H9 (cell line): ENCODE measurements at regions not wholly inside any gene's neighbourhood (a gene's known extent, or its start where the extent isn't known, plus 50 kb on each side); places are given as distances from the start of the nearest gene placed in this dataset.

Experiments used
- DNase-seq: peaks from one replicate; pipeline ENCODE4 v3.0.0-alpha.2; 2017
- H2AFZ ChIP-seq: one replicate; pipeline ENCODE4 v1.6.1; 2013; ENCODE audit warnings: mild to moderate bottlenecking, low read length, control low read depth, moderate library complexity
- H2AK5ac ChIP-seq: 2 replicates; pipeline ENCODE4 v1.6.1; 2013; ENCODE audit warnings: low read length, control low read depth, mixed read lengths; ENCODE audit not compliant: insufficient read length
- H2BK120ac ChIP-seq: one replicate; pipeline ENCODE4 v1.6.1; 2013; ENCODE audit warnings: low read depth, mild to moderate bottlenecking, low read length, control low read depth, inconsistent platforms; ENCODE audit not compliant: poor library complexity, severe bottlenecking
- H2BK12ac ChIP-seq: 2 replicates; pipeline ENCODE4 v1.6.1; 2013; ENCODE audit warnings: low read length, control low read depth, mixed read lengths, low read depth; ENCODE audit not compliant: insufficient read length
- H2BK15ac ChIP-seq: 2 replicates; pipeline ENCODE4 v1.6.1; 2013; ENCODE audit warnings: low read depth, low read length, control low read depth
- H2BK20ac ChIP-seq: one replicate; pipeline ENCODE4 v1.6.1; 2013; ENCODE audit warnings: low read depth, mild to moderate bottlenecking, low read length, control low read depth, inconsistent platforms; ENCODE audit not compliant: poor library complexity, severe bottlenecking
- H2BK5ac ChIP-seq: 2 replicates; pipeline ENCODE4 v1.6.1; 2013; ENCODE audit warnings: low read length, control low read depth, mixed read lengths; ENCODE audit not compliant: insufficient read length
- H3K14ac ChIP-seq: 2 replicates; pipeline ENCODE4 v1.6.1; 2013; ENCODE audit warnings: low read length, control low read depth; ENCODE audit not compliant: insufficient read depth
- H3K18ac ChIP-seq: 2 replicates; pipeline ENCODE4 v1.6.1; 2013; ENCODE audit warnings: low read depth, mild to moderate bottlenecking, mixed read lengths, low read length, control low read depth; ENCODE audit not compliant: insufficient read length
- H3K23ac ChIP-seq: 2 replicates; pipeline ENCODE4 v1.6.1; 2013; ENCODE audit warnings: low read length, control low read depth, mixed read lengths, low read depth; ENCODE audit not compliant: insufficient read length
- H3K23me2 ChIP-seq: 2 replicates; pipeline ENCODE4 v1.6.1; 2013; ENCODE audit warnings: low read depth, mild to moderate bottlenecking, mixed read lengths, low read length, control low read depth; ENCODE audit not compliant: insufficient read length, poor library complexity, severe bottlenecking
- H3K27ac ChIP-seq: 2 replicates; pipeline ENCODE4 v1.5.1; 2013; ENCODE audit warnings: low read length, control low read depth, mixed read lengths, low read depth; ENCODE audit not compliant: insufficient read length
- H3K27me3 ChIP-seq: 2 replicates; pipeline ENCODE4 v1.6.1; 2013; ENCODE audit warnings: low read length, control low read depth, inconsistent platforms; ENCODE audit not compliant: insufficient read depth
- H3K4ac ChIP-seq: 2 replicates; pipeline ENCODE4 v1.6.1; 2013; ENCODE audit warnings: low read depth, mild to moderate bottlenecking, control low read depth, inconsistent platforms, low read length, moderate library complexity
- H3K4me1 ChIP-seq: 2 replicates; pipeline ENCODE4 v1.6.1; 2013; ENCODE audit warnings: low read length, control low read depth, inconsistent platforms; ENCODE audit not compliant: insufficient read depth
- H3K4me2 ChIP-seq: 2 replicates; pipeline ENCODE4 v1.6.1; 2013; ENCODE audit warnings: low read length, control low read depth, mixed read lengths; ENCODE audit not compliant: insufficient read length, insufficient read depth
- H3K56ac ChIP-seq: 2 replicates; pipeline ENCODE4 v1.6.1; 2013; ENCODE audit warnings: low read depth, mild to moderate bottlenecking, mixed read lengths, low read length, control low read depth; ENCODE audit not compliant: insufficient read length
- H3K79me1 ChIP-seq: 2 replicates; pipeline ENCODE4 v1.6.1; 2013; ENCODE audit warnings: low read depth, mild to moderate bottlenecking, moderate library complexity, low read length, control low read depth, inconsistent platforms; ENCODE audit not compliant: insufficient read depth, poor library complexity, severe bottlenecking
- H3K79me2 ChIP-seq: 2 replicates; pipeline ENCODE4 v1.6.1; 2013; ENCODE audit warnings: low read length, control low read depth, inconsistent platforms; ENCODE audit not compliant: insufficient read depth
- H3K9ac ChIP-seq: 2 replicates; pipeline ENCODE4 v1.6.1; 2013; ENCODE audit warnings: low read length, control low read depth, mixed read lengths; ENCODE audit not compliant: insufficient read length; ENCODE audit errors: extremely low read depth
- H3K9me3 ChIP-seq: one replicate; pipeline ENCODE4 v1.6.1; 2013; ENCODE audit warnings: low read depth, low read length, inconsistent platforms; ENCODE audit not compliant: control insufficient read depth
- H3T11ph ChIP-seq: one replicate; pipeline ENCODE4 v1.6.1; 2013; ENCODE audit warnings: mild to moderate bottlenecking, low read length, control low read depth, inconsistent platforms
- H4K20me1 ChIP-seq: one replicate; pipeline ENCODE4 v1.6.1; 2013; ENCODE audit not compliant: control insufficient read depth, insufficient read length, insufficient read depth
- H4K5ac ChIP-seq: 2 replicates; pipeline ENCODE4 v1.6.1; 2013; ENCODE audit warnings: low read depth, mild to moderate bottlenecking, mixed read lengths, low read length, control low read depth; ENCODE audit not compliant: insufficient read length
- H4K8ac ChIP-seq: replicated peaks from 2 replicates; pipeline ENCODE4 v1.6.1; 2013; ENCODE audit warnings: low read length, control low read depth, mixed read lengths, low read depth; ENCODE audit not compliant: insufficient read length
- H4K91ac ChIP-seq: 2 replicates; pipeline ENCODE4 v1.6.1; 2013; ENCODE audit warnings: low read depth, mild to moderate bottlenecking, moderate library complexity, mixed read lengths, low read length, control low read depth; ENCODE audit not compliant: insufficient read length
- H3K27ac Mint-ChIP-seq, 3 experiments: 2 replicates in 2 of 3; 3 replicates in 1 of 3; pipeline ENCODE4 v1.8.0; 2020 to 2021; ENCODE audit warnings: mixed read lengths in 3 of 3, mild to moderate bottlenecking in 1 of 3, moderate library complexity in 1 of 3
- H3K27me3 Mint-ChIP-seq: 2 replicates; pipeline ENCODE4 v1.8.0; 2021; ENCODE audit warnings: low read depth, mild to moderate bottlenecking, moderate library complexity, mixed read lengths
- H3K36me3 Mint-ChIP-seq, 3 experiments: 2 replicates in 2 of 3; 3 replicates in 1 of 3; pipeline ENCODE4 v1.8.0; 2020 to 2021; ENCODE audit warnings: low read depth in 3 of 3, mixed read lengths in 3 of 3; ENCODE audit not compliant: insufficient read depth in 1 of 3
- H3K4me1 Mint-ChIP-seq, 2 experiments: 2 replicates each; pipeline ENCODE4 v1.8.0; 2020; ENCODE audit warnings: mixed read lengths in 2 of 2
- H3K4me3 Mint-ChIP-seq, 2 experiments: 2 replicates in 1 of 2; 3 replicates in 1 of 2; pipeline ENCODE4 v1.8.0; 2020 to 2021; ENCODE audit warnings: mild to moderate bottlenecking in 2 of 2, mixed read lengths in 2 of 2, moderate library complexity in 1 of 2
- H3K9me3 Mint-ChIP-seq, 2 experiments: 2 replicates in 1 of 2; 3 replicates in 1 of 2; pipeline ENCODE4 v1.8.0; 2020; ENCODE audit warnings: mild to moderate bottlenecking in 2 of 2, mixed read lengths in 2 of 2, moderate library complexity in 1 of 2
- WGBS: extraction: QIAGEN DNeasy Blood & Tissue Kit; methylation state at CpG from one replicate; pipeline ENCODE4 v1.1.7; 2013; ENCODE audit warnings: missing lambda C conversion rate, low lambda C conversion rate, mixed read lengths; ENCODE audit not compliant: insufficient read length; ENCODE audit errors: extremely low coverage; 5-methylcytosine and 5-hydroxymethylcytosine counted together
- TF ChIP-seq, protein P1 (sequence below): fragments of 200-600 bp; sonication (generic); conservative IDR thresholded peaks from 3 replicates; pipeline ENCODE4 v1.8.0; 2021; ENCODE audit warnings: antibody characterized with exemption, mild to moderate bottlenecking

DNA sequence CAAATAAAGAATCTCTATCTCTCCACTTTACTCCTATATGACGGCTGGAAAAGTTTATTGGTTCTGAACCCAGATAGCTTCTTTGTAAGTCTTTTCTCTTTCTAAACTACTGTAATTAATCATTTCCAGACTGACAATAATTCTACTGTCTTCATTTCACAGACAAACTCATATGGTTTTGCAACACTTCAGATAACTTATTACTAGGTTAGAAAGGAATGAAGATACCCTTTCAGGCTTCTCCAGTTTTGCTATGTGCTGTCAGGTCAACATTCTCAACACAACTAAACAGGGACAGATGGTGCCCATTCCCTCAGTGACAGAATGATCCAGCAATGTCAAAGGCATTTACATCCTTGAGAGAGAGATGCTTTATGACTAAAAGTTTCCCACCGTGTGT, 198.5 kb upstream of the ITGA4 start:
- Mint-ChIP-seq H3K27me3 (no peaks in the 10 kb centered on the region), H3K9me3 (no peaks in the 10 kb centered on the region), H3K4me1 (no peaks in the 10 kb centered on the region), H3K27ac (no peak overlapping the region), H3K4me3 (no peak overlapping the region), H3K36me3 (no peaks in the 10 kb centered on the region)
- H3K56ac ChIP-seq = no peak overlapping the region
- H3K4me2 ChIP-seq = no peak overlapping the region
- H2BK20ac ChIP-seq = no peak overlapping the region
- H4K20me1 ChIP-seq = no peaks in the 10 kb centered on the region
- H3K4me1 ChIP-seq = no peaks in the 10 kb centered on the region
- H4K5ac ChIP-seq = no peak overlapping the region
- H3K14ac ChIP-seq = no peak overlapping the region
- no peak overlapping the region for H2BK15ac ChIP-seq
- DNase-seq = no peak
- no peak overlapping the region for H2AFZ ChIP-seq
- no peak overlapping the region for H3K27ac ChIP-seq
- WGBS = no CpG with 5 or more reads among the region's 2 CpGs
- H4K91ac ChIP-seq = no peak overlapping the region
- TF ChIP-seq, protein P1, sequence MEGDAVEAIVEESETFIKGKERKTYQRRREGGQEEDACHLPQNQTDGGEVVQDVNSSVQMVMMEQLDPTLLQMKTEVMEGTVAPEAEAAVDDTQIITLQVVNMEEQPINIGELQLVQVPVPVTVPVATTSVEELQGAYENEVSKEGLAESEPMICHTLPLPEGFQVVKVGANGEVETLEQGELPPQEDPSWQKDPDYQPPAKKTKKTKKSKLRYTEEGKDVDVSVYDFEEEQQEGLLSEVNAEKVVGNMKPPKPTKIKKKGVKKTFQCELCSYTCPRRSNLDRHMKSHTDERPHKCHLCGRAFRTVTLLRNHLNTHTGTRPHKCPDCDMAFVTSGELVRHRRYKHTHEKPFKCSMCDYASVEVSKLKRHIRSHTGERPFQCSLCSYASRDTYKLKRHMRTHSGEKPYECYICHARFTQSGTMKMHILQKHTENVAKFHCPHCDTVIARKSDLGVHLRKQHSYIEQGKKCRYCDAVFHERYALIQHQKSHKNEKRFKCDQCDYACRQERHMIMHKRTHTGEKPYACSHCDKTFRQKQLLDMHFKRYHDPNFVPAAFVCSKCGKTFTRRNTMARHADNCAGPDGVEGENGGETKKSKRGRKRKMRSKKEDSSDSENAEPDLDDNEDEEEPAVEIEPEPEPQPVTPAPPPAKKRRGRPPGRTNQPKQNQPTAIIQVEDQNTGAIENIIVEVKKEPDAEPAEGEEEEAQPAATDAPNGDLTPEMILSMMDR = no peak
- H3K79me2 ChIP-seq = no peaks in the 10 kb centered on the region
- H2AK5ac ChIP-seq = no peak overlapping the region
- H3K9ac ChIP-seq = no peak overlapping the region
- H3K27me3 ChIP-seq = no peaks in the 10 kb centered on the region
- no peaks in the 10 kb centered on the region for H3K23me2 ChIP-seq
- H4K8ac ChIP-seq = no peak overlapping the region
- no peak overlapping the region for H2BK120ac ChIP-seq
- H2BK5ac ChIP-seq = no peak overlapping the region
- H3K9me3 ChIP-seq = no peaks in the 10 kb centered on the region
- H3K79me1 ChIP-seq = no peaks in the 10 kb centered on the region
- H3K4ac ChIP-seq = no peak overlapping the region
- H3T11ph ChIP-seq = no peak overlapping the region
- no peak overlapping the region for H3K18ac ChIP-seq
- no peak overlapping the region for H2BK12ac ChIP-seq
- no peak overlapping the region for H3K23ac ChIP-seq
